GM23248 (cell line): ENCODE measurements at regions not wholly inside any gene's neighbourhood (a gene's known extent, or its start where the extent isn't known, plus 50 kb on each side); places are given as distances from the start of the nearest gene placed in this dataset.

ENCODE experiments used
- DNase-seq: peaks from one replicate; pipeline ENCODE4 v3.0.0-alpha.2; 2015
- H2AFZ ChIP-seq: fragments of 200-600 bp; sonication (generic); 2 replicates; pipeline ENCODE4 v1.6.1; 2016; ENCODE audit warnings: antibody characterized with exemption
- H3F3A ChIP-seq: fragments of 200-600 bp; sonication (generic); 2 replicates; pipeline ENCODE4 v1.6.1; 2016; ENCODE audit warnings: mild to moderate bottlenecking, antibody characterized with exemption, mixed run types; ENCODE audit not compliant: insufficient read depth
- H3K27ac ChIP-seq: fragments of 200-600 bp; sonication (generic); 2 replicates; pipeline ENCODE4 v1.5.1; 2016; ENCODE audit warnings: mild to moderate bottlenecking
- H3K27me3 ChIP-seq: fragments of 200-600 bp; sonication (generic); replicated peaks from 2 replicates; pipeline ENCODE4 v1.6.1; 2016; ENCODE audit warnings: mild to moderate bottlenecking; ENCODE audit not compliant: insufficient read depth
- H3K36me3 ChIP-seq: fragments of 200-600 bp; sonication (generic); 2 replicates; pipeline ENCODE4 v1.6.1; 2016; ENCODE audit warnings: low read depth, mild to moderate bottlenecking
- H3K4me1 ChIP-seq: fragments of 200-600 bp; sonication (generic); 2 replicates; pipeline ENCODE4 v1.6.1; 2016; ENCODE audit warnings: mild to moderate bottlenecking; ENCODE audit not compliant: insufficient read depth
- H3K4me2 ChIP-seq: fragments of 200-600 bp; sonication (generic); one replicate; pipeline ENCODE4 v1.6.1; 2016; ENCODE audit warnings: mild to moderate bottlenecking; ENCODE audit not compliant: unreplicated experiment
- H3K4me3 ChIP-seq: fragments of 200-600 bp; sonication (generic); 2 replicates; pipeline ENCODE4 v1.5.1; 2016; ENCODE audit warnings: mild to moderate bottlenecking
- H3K79me2 ChIP-seq: fragments of 200-600 bp; sonication (generic); 2 replicates; pipeline ENCODE4 v1.6.1; 2016; ENCODE audit warnings: mild to moderate bottlenecking; ENCODE audit not compliant: insufficient read depth
- H3K9ac ChIP-seq: fragments of 200-600 bp; sonication (generic); 2 replicates; pipeline ENCODE4 v1.6.1; 2016; ENCODE audit warnings: mild to moderate bottlenecking
- H3K9me2 ChIP-seq: fragments of 200-600 bp; sonication (generic); 2 replicates; pipeline ENCODE4 v1.6.1; 2016; ENCODE audit warnings: mixed run types, mild to moderate bottlenecking, moderate library complexity; ENCODE audit not compliant: insufficient read depth
- H3K9me3 ChIP-seq: fragments of 200-600 bp; sonication (generic); one replicate; pipeline ENCODE4 v1.6.1; 2017; ENCODE audit warnings: low read depth
- H4K20me1 ChIP-seq: fragments of 200-600 bp; sonication (generic); 2 replicates; pipeline ENCODE4 v1.6.0; 2016; ENCODE audit not compliant: insufficient read depth
- EZH2 ChIP-seq: fragments of 200-600 bp; sonication (generic); IDR thresholded peaks from 2 replicates; pipeline ENCODE4 v1.6.1; 2018; ENCODE audit warnings: antibody characterized with exemption, mild to moderate bottlenecking; ENCODE audit not compliant: insufficient read depth, poor library complexity, severe bottlenecking
- EZH2phosphoT487 ChIP-seq: fragments of 200-600 bp; sonication (generic); IDR thresholded peaks from 2 replicates; pipeline ENCODE4 v1.6.1; 2018; ENCODE audit warnings: antibody characterized with exemption, moderate library complexity, mild to moderate bottlenecking, low read depth; ENCODE audit not compliant: insufficient read depth
- WGBS, 2 experiments: methylation state at CpG; one replicate each; pipeline ENCODE4 v1.1.6; 2015 to 2017; ENCODE audit warnings: low lambda C conversion rate in 2 of 2, low coverage in 1 of 2; ENCODE audit errors: missing lambda C conversion rate in 2 of 2; 5-methylcytosine and 5-hydroxymethylcytosine counted together
- in situ Hi-C: fragments of 300-500 bp; cut with MboI; formaldehyde crosslinking; loops from 2 replicates; pipeline ENCODE4 v1.15.0; 2020

GRCh38 chrX:128650326-128650725, 598.1 kb upstream of the ACTRT1 start:
- in situ Hi-C loops: no loop called here
- 7 to 29% methylated on average over 1 of the region's 1 CpG for WGBS, 2 experiments
- DNase-seq: no peak

DNA sequence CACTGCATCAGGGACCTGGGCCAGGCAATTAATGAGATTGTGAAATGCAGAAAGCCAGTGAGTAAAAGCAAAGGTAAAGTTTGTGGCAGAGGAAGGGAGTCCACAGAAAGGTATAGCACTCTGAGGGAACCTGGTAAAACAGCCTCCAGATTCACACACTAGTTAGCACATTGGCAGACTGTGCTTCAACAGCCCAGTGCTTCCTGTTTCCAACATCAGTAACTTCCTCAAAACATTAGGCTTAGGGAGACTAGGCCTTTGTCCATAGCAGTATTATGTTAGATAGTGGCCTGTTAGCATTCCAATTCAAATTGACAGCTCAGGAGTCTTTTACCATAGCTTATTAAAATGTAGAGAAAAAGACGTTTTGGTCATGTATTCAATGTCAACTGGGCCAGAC, 582.6 kb upstream of the ACTRT1 start:
- Histone ChIP-seq H3K36me3 (no peaks in the 10 kb centered on the region), H3K4me1 (no peaks in the 10 kb centered on the region), H3K4me2 (no peak overlapping the region), H3F3A (no peaks in the 10 kb centered on the region), H3K27me3 (no peaks in the 10 kb centered on the region), H3K4me3 (no peak overlapping the region), H3K9me2 (no peaks in the 10 kb centered on the region), H3K9me3 (no peaks in the 10 kb centered on the region), H4K20me1 (no peaks in the 10 kb centered on the region), H3K27ac (no peak overlapping the region), H2AFZ (no peak overlapping the region), H3K79me2 (no peaks in the 10 kb centered on the region), H3K9ac (no peak overlapping the region)
- in situ Hi-C loops: no loop called here
- no peak for TF ChIP-seq EZH2
- no peak for TF ChIP-seq EZH2phosphoT487
- no peak for DNase-seq
- WGBS, 2 experiments: 0 to 5% methylated on average over 1 of the region's 1 CpG

More at GRCh38 chrX:128650326-128650725, 598.1 kb upstream of the ACTRT1 start:
- Histone ChIP-seq H3K9ac (no peak overlapping the region), H3K4me3 (no peak overlapping the region), H3K27ac (no peak overlapping the region), H3F3A (no peaks in the 10 kb centered on the region), H4K20me1 (no peaks in the 10 kb centered on the region), H3K9me3 (no peaks in the 10 kb centered on the region), H3K36me3 (no peaks in the 10 kb centered on the region), H3K9me2 (no peaks in the 10 kb centered on the region), H3K4me2 (no peak overlapping the region), H3K4me1 (no peaks in the 10 kb centered on the region), H2AFZ (no peak overlapping the region), H3K79me2 (no peaks in the 10 kb centered on the region), H3K27me3 (no peaks in the 10 kb centered on the region)
- TF ChIP-seq EZH2phosphoT487: no peak
- TF ChIP-seq EZH2: no peak

DNA sequence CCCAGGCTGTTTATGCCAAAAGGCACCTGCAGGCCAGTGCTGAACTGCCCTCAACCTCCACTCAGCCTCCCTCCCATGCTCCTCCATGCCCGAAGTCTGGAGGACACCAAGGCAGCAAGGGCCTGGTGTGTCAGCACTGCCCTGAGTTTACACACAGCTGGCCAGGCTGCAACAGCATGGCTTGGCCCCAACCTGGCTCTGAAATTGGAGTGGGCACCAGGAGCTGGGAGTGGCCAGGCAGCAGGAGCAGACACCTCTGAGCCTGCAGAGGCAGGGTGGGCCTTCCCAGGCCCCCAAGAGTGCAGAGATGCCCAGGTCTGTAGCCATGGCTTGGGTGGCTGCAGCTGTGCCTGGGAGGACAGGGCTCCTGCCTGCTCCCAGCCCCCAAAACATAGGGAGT, 571.2 kb upstream of the ACTRT1 start:
- in situ Hi-C loops: no loop called here
- H3K36me3 ChIP-seq: no peaks in the 10 kb centered on the region
- no peaks in the 10 kb centered on the region for H4K20me1 ChIP-seq
- no peak overlapping the region for H3K4me2 ChIP-seq
- no peaks in the 10 kb centered on the region for H3K4me1 ChIP-seq
- no peaks in the 10 kb centered on the region for H3K27me3 ChIP-seq
- TF ChIP-seq EZH2: no peak
- TF ChIP-seq EZH2phosphoT487: no peak
- 0 to 20% methylated on average over 1 of the region's 1 CpG for WGBS, 2 experiments
- no peak for DNase-seq
- H3K79me2 ChIP-seq: no peaks in the 10 kb centered on the region
- no peaks in the 10 kb centered on the region for H3K9me3 ChIP-seq
- H3K9me2 ChIP-seq: no peaks in the 10 kb centered on the region
- H3F3A ChIP-seq: no peaks in the 10 kb centered on the region
- no peak overlapping the region for H3K9ac ChIP-seq
- H3K4me3 ChIP-seq: no peak overlapping the region
- no peak overlapping the region for H3K27ac ChIP-seq
- no peak overlapping the region for H2AFZ ChIP-seq

- no peak overlapping the region for H3K9ac ChIP-seq
- in situ Hi-C loops: no loop called here
- H3K4me1 ChIP-seq: no peaks in the 10 kb centered on the region
- H2AFZ ChIP-seq: no peak overlapping the region
- H3F3A ChIP-seq: no peaks in the 10 kb centered on the region
- H3K4me2 ChIP-seq: no peak overlapping the region
- no peaks in the 10 kb centered on the region for H3K27me3 ChIP-seq
- H3K9me2 ChIP-seq: no peaks in the 10 kb centered on the region
- no peak overlapping the region for H3K4me3 ChIP-seq
- no peaks in the 10 kb centered on the region for H3K79me2 ChIP-seq
- WGBS, 2 experiments: 0% methylated on average over 2 of the region's 2 CpGs; no CpG with 5 or more reads in 1 of the 2 experiments
- no peaks in the 10 kb centered on the region for H3K9me3 ChIP-seq
- no peaks in the 10 kb centered on the region for H4K20me1 ChIP-seq
- TF ChIP-seq EZH2phosphoT487 (no peak), EZH2 (no peak)
- no peaks in the 10 kb centered on the region for H3K36me3 ChIP-seq
- DNase-seq: no peak
- H3K27ac ChIP-seq: no peak overlapping the region
Observed at GRCh38 chrX:128622296-128622695, 570.1 kb upstream of the ACTRT1 start.

DNA sequence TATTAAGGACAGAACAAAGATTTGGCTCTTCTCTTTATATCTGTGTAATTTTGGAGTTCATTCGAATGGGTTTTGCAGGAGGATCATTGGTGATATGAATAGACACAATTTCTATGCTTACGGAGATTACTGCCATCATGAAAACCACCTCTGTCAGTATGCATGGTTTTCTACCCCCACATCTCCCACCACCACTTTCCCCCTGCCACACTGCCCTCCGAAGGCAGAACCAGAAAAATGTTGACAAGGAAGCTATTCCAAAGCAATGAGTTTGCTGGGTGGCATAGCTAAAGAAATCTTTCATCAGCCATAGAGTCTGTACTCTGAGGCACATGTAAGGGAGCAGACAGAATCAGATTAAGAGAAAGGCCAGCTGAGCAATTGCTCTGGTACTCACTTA, 567.3 kb upstream of the ACTRT1 start:
- Histone ChIP-seq H3K36me3 (no peaks in the 10 kb centered on the region), H3K27me3 (no peaks in the 10 kb centered on the region), H3K4me2 (no peak overlapping the region), H2AFZ (no peak overlapping the region), H3K27ac (no peak overlapping the region), H3K4me1 (no peaks in the 10 kb centered on the region), H3K9me3 (no peaks in the 10 kb centered on the region), H3K9ac (no peak overlapping the region), H3F3A (no peaks in the 10 kb centered on the region), H3K79me2 (no peaks in the 10 kb centered on the region), H4K20me1 (no peaks in the 10 kb centered on the region), H3K4me3 (no peak overlapping the region), H3K9me2 (no peaks in the 10 kb centered on the region)
- 0 to 22% methylated on average over 2 to 3 of the region's 3 CpGs for WGBS, 2 experiments
- no peak for TF ChIP-seq EZH2
- no peak for TF ChIP-seq EZH2phosphoT487
- no peak for DNase-seq
- in situ Hi-C loops: no loop called here
